ENCODE measurements at regions not wholly inside any gene's neighbourhood (a gene's known extent, or its start where the extent isn't known, plus 50 kb on each side); places are given as distances from the start of the nearest gene placed in this dataset.

- no peak for TF ChIP-seq CTCF (IDR thresholded peaks at IDR 0.05)
- TF ChIP-seq POLR2A (IDR thresholded peaks at IDR 0.05), result no peak
These were observed 556.5 kb downstream of the LRFN5 start for GRCh38 chr14:42163136-42163535.

All from thyroid gland (tissue), 4 donors.